ENCODE measurements at regions not wholly inside any gene's neighbourhood (a gene's known extent, or its start where the extent isn't known, plus 50 kb on each side); places are given as distances from the start of the nearest gene placed in this dataset.

DNA sequence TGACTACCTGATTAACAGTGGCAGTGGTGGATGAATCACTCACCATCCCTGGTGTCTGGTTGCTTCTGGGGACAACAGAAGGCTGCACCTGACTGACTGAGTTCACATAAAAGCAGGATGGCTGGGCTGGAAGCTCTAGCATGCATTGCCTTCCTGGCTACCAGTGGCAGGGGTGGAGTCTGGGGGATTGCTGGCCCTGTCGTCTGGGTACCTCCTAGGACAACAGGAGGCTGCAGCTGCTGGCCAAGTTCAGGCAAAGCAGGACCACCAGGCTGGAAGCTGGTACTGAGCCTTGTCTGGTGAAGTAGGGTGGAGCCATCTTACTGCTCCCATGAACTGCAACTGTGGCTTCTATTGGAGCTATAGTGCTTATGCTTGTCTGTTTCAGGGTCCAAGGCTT lies 480.8 kb upstream of the CTNND2 start (continued):
- no peak for TF ChIP-seq NANOG (IDR thresholded peaks at IDR 0.05; ENCODE audit: insufficient read depth, low read depth, low read length, poor library complexity, severe bottlenecking)
- TF ChIP-seq POU5F1 (IDR thresholded peaks at IDR 0.05; ENCODE audit: low read depth, low read length): no peak

Data from H1 (cell line).